HG03460 (cell line): ENCODE measurements at regions not wholly inside any gene's neighbourhood (a gene's known extent, or its start where the extent isn't known, plus 50 kb on each side); places are given as distances from the start of the nearest gene placed in this dataset.

ENCODE experiments used
- ATAC-seq: cut with Tn5 transposase; IDR thresholded peaks from one replicate; pipeline ENCODE4 v1.9.1; 2021; ENCODE audit not compliant: unreplicated experiment

- no peak for ATAC-seq
These were observed 394.5 kb downstream of the RERGL start for GRCh38 chr12:17695495-17695894.

- ATAC-seq = no peak
These were observed 398.6 kb downstream of the RERGL start for GRCh38 chr12:17691369-17691768.

- no peak for ATAC-seq
These were observed 409.8 kb downstream of the RERGL start for GRCh38 chr12:17680220-17680619.

GRCh38 chr12:17666641-17667324 lies 423.2 kb downstream of the RERGL start:
- ATAC-seq = no peak

- ATAC-seq = no peak
These were observed 424.2 kb downstream of the RERGL start for GRCh38 chr12:17665839-17666238.

GRCh38 chr12:17661250-17661649 lies 428.7 kb downstream of the RERGL start:
- no peak for ATAC-seq

- no peak for ATAC-seq
These were observed 437.6 kb downstream of the RERGL start for GRCh38 chr12:17652436-17652835.

GRCh38 chr12:17642340-17642650 lies 447.7 kb downstream of the RERGL start:
- no peak for ATAC-seq

- ATAC-seq = no peak
These were observed 449.4 kb downstream of the RERGL start for GRCh38 chr12:17640615-17641014.

GRCh38 chr12:17618831-17619230 lies 471.2 kb downstream of the RERGL start:
- ATAC-seq = no peak

GRCh38 chr12:17609701-17610100 lies 480.3 kb downstream of the RERGL start:
- ATAC-seq = no peak

- ATAC-seq = no peak
These were observed 480.8 kb downstream of the RERGL start for GRCh38 chr12:17609153-17609552.

GRCh38 chr12:17595111-17595510 lies 494.9 kb downstream of the RERGL start:
- no peak for ATAC-seq

- no peak for ATAC-seq
These were observed 496.1 kb downstream of the RERGL start for GRCh38 chr12:17593715-17594406.

GRCh38 chr12:17592472-17592871 lies 497.5 kb downstream of the RERGL start:
- no peak for ATAC-seq

GRCh38 chr12:17591005-17591681 lies 498.9 kb downstream of the RERGL start:
- ATAC-seq = no peak

GRCh38 chr12:17588968-17589367 lies 501.0 kb downstream of the RERGL start:
- ATAC-seq = no peak

- no peak for ATAC-seq
These were observed 510.6 kb downstream of the RERGL start for GRCh38 chr12:17579205-17580026.

GRCh38 chr12:17577405-17577804 lies 512.6 kb downstream of the RERGL start:
- ATAC-seq = no peak

GRCh38 chr12:17572250-17572649 lies 517.7 kb downstream of the RERGL start:
- ATAC-seq = no peak

- ATAC-seq = no peak
These were observed 518.9 kb downstream of the RERGL start for GRCh38 chr12:17571047-17571446.
